Central memory CD4-positive, alpha-beta T cell (primary cell): ENCODE measurements at regions not wholly inside any gene's neighbourhood (a gene's known extent, or its start where the extent isn't known, plus 50 kb on each side); places are given as distances from the start of the nearest gene placed in this dataset.

Experiments used
- DNase-seq: peaks from one replicate; pipeline ENCODE4 v3.0.0; 2022

- no peak for DNase-seq
Observed at GRCh38 chr14:87153391-87153790, 839.6 kb downstream of the GALC start.

- no peak for DNase-seq
Observed at GRCh38 chr14:87152693-87153092, 840.3 kb downstream of the GALC start.

GRCh38 chr14:87149583-87150354, 843.2 kb downstream of the GALC start:
- DNase-seq = no peak

GRCh38 chr14:87148655-87149054, 844.3 kb downstream of the GALC start:
- no peak for DNase-seq

- DNase-seq = no peak
Observed at GRCh38 chr14:87142551-87143211, 850.3 kb downstream of the GALC start.

GRCh38 chr14:87141801-87142200, 851.2 kb downstream of the GALC start:
- DNase-seq = no peak

GRCh38 chr14:87139299-87139698, 853.7 kb downstream of the GALC start:
- no peak for DNase-seq

GRCh38 chr14:87133073-87133801, 859.7 kb downstream of the GALC start:
- no peak for DNase-seq

GRCh38 chr14:87131879-87132278, 861.1 kb downstream of the GALC start:
- no peak for DNase-seq

- DNase-seq = no peak
Observed at GRCh38 chr14:87122166-87122565, 870.8 kb downstream of the GALC start.

GRCh38 chr14:87121716-87122115, 871.3 kb downstream of the GALC start:
- no peak for DNase-seq

- no peak for DNase-seq
Observed at GRCh38 chr14:87115234-87115633, 877.7 kb downstream of the GALC start.

GRCh38 chr14:87113286-87113685, 879.7 kb downstream of the GALC start:
- no peak for DNase-seq

GRCh38 chr14:87111741-87112140, 881.2 kb downstream of the GALC start:
- no peak for DNase-seq

- DNase-seq = no peak
Observed at GRCh38 chr14:87111126-87111525, 881.9 kb downstream of the GALC start.

GRCh38 chr14:87109271-87109670, 883.7 kb downstream of the GALC start:
- no peak for DNase-seq

GRCh38 chr14:87108726-87109125, 884.3 kb downstream of the GALC start:
- no peak for DNase-seq

- no peak for DNase-seq
Observed at GRCh38 chr14:87102811-87103378, 890.1 kb downstream of the GALC start.

- no peak for DNase-seq
Observed at GRCh38 chr14:87097015-87097414, 896.0 kb downstream of the GALC start.

GRCh38 chr14:87094913-87095312, 898.1 kb downstream of the GALC start:
- no peak for DNase-seq

GRCh38 chr14:87088588-87088987, 904.4 kb downstream of the GALC start:
- no peak for DNase-seq

GRCh38 chr14:87087881-87088280, 905.1 kb downstream of the GALC start:
- no peak for DNase-seq

- DNase-seq = no peak
Observed at GRCh38 chr14:87084908-87085307, 908.1 kb downstream of the GALC start.
